Stimulated activated CD8-positive, alpha-beta memory T cell treated with anti-CD3 and anti-CD28 coated beads, Interleukin-15, amount 100 ng/mL, for 48 hours (primary cell): ENCODE measurements at regions not wholly inside any gene's neighbourhood (a gene's known extent, or its start where the extent isn't known, plus 50 kb on each side); places are given as distances from the start of the nearest gene placed in this dataset.
"Not testable (repeated sequence)": the region's sequence is repeated elsewhere in the genome, so short reads cannot be mapped to it uniquely, and the experiment has no call there.

ENCODE experiments used
- DNase-seq, 2 donors: peaks; one replicate each; pipeline ENCODE4 v3.0.0-alpha.2; 2020; ENCODE audit warnings: low read depth in 2 of 2

GRCh38 chr15:38073178-38073946, 138.9 kb downstream of the TMCO5A start:
- no peak for DNase-seq

- DNase-seq = no peak
These were observed 139.6 kb downstream of the TMCO5A start for GRCh38 chr15:38074029-38074428.

GRCh38 chr15:38075466-38075865, 141.0 kb downstream of the TMCO5A start:
- no peak for DNase-seq

GRCh38 chr15:38076786-38077185, 142.3 kb downstream of the TMCO5A start:
- DNase-seq = no peak

- no peak for DNase-seq
These were observed 144.8 kb downstream of the TMCO5A start for GRCh38 chr15:38079236-38079635.

- DNase-seq = no peak
These were observed 146.3 kb downstream of the TMCO5A start for GRCh38 chr15:38080651-38081275.

GRCh38 chr15:38084289-38084688, 149.8 kb downstream of the TMCO5A start:
- DNase-seq = no peak

- DNase-seq = no peak
These were observed 150.7 kb downstream of the TMCO5A start for GRCh38 chr15:38085114-38085513.

GRCh38 chr15:38085931-38086568, 151.6 kb downstream of the TMCO5A start:
- no peak for DNase-seq

- no peak for DNase-seq
These were observed 152.2 kb downstream of the TMCO5A start for GRCh38 chr15:38086611-38087010.

- no peak for DNase-seq
These were observed 154.5 kb downstream of the TMCO5A start for GRCh38 chr15:38088971-38089370.

- DNase-seq = no peak
These were observed 155.8 kb downstream of the TMCO5A start for GRCh38 chr15:38090223-38090622.

GRCh38 chr15:38090678-38091077, 156.2 kb downstream of the TMCO5A start:
- no peak for DNase-seq

- no peak for DNase-seq
These were observed 156.7 kb downstream of the TMCO5A start for GRCh38 chr15:38091078-38091645.

- no peak for DNase-seq
These were observed 158.7 kb upstream of the SPRED1 start for GRCh38 chr15:38093931-38094330.

GRCh38 chr15:38102972-38103371, 149.7 kb upstream of the SPRED1 start:
- no peak for DNase-seq

- DNase-seq = no peak
These were observed 149.1 kb upstream of the SPRED1 start for GRCh38 chr15:38103564-38103963.

GRCh38 chr15:38111070-38111469, 141.6 kb upstream of the SPRED1 start:
- DNase-seq = no peak

- no peak for DNase-seq
These were observed 140.2 kb upstream of the SPRED1 start for GRCh38 chr15:38112406-38112805.

- DNase-seq = no peak
These were observed 137.5 kb upstream of the SPRED1 start for GRCh38 chr15:38115121-38115520.

GRCh38 chr15:38117781-38118180, 134.9 kb upstream of the SPRED1 start:
- no peak for DNase-seq

GRCh38 chr15:38119865-38120264, 132.8 kb upstream of the SPRED1 start:
- not testable (repeated sequence) for DNase-seq
